Retinal pigment epithelial cell (primary cell): ENCODE measurements at regions not wholly inside any gene's neighbourhood (a gene's known extent, or its start where the extent isn't known, plus 50 kb on each side); places are given as distances from the start of the nearest gene placed in this dataset.
"Not testable (repeated sequence)": the region's sequence is repeated elsewhere in the genome, so short reads cannot be mapped to it uniquely, and the experiment has no call there.

ENCODE experiments used
- DNase-seq: peaks from one replicate; pipeline ENCODE4 v3.0.0-alpha.2; 2010; ENCODE audit warnings: low read depth
- H3K4me3 ChIP-seq: 2 replicates; pipeline ENCODE4 v1.5.1; 2011; ENCODE audit warnings: mild to moderate bottlenecking, low read length, control low read depth, moderate library complexity
- TF ChIP-seq, protein P1 (sequence below): conservative IDR thresholded peaks from 2 replicates; pipeline ENCODE4 v1.5.1; 2011; ENCODE audit warnings: low read depth, low read length, control low read depth, inconsistent platforms

GRCh38 chr3:145457825-145458552 is 703.0 kb downstream of the PLOD2 start:
- TF ChIP-seq, protein P1, sequence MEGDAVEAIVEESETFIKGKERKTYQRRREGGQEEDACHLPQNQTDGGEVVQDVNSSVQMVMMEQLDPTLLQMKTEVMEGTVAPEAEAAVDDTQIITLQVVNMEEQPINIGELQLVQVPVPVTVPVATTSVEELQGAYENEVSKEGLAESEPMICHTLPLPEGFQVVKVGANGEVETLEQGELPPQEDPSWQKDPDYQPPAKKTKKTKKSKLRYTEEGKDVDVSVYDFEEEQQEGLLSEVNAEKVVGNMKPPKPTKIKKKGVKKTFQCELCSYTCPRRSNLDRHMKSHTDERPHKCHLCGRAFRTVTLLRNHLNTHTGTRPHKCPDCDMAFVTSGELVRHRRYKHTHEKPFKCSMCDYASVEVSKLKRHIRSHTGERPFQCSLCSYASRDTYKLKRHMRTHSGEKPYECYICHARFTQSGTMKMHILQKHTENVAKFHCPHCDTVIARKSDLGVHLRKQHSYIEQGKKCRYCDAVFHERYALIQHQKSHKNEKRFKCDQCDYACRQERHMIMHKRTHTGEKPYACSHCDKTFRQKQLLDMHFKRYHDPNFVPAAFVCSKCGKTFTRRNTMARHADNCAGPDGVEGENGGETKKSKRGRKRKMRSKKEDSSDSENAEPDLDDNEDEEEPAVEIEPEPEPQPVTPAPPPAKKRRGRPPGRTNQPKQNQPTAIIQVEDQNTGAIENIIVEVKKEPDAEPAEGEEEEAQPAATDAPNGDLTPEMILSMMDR = no peak
- H3K4me3 ChIP-seq = no peak overlapping the region
- DNase-seq = no peak

GRCh38 chr3:145459681-145460080 is 701.3 kb downstream of the PLOD2 start:
- not testable (repeated sequence) for DNase-seq, H3K4me3 ChIP-seq

- DNase-seq = no peak
These were observed 689.0 kb downstream of the PLOD2 start for GRCh38 chr3:145471976-145472375.

DNA sequence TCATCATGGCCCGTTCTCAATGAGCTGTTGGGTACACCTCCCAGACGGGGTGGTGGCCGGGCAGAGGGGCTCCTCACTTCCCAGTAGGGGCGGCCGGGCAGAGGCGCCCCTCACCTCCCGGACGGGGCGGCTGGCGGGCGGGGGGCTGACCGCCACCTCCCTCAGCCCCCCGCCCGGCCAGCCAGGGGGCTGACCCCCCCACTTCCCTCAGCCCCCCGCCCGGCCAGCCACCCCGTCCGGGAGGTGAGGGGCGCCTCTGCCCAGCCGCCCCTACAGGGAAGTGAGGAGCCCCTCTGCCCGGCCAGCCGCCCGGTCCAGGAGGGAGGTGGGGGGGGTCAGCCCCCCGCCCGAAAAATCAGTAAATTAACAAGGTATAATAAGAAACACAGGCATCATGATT is 678.2 kb downstream of the PLOD2 start:
- not testable (repeated sequence) for H3K4me3 ChIP-seq, DNase-seq

More at GRCh38 chr3:145471976-145472375, 689.0 kb downstream of the PLOD2 start:
- TF ChIP-seq, protein P1 = no peak
- H3K4me3 ChIP-seq = no peak overlapping the region

- DNase-seq = no peak
- H3K4me3 ChIP-seq = no peak overlapping the region
- TF ChIP-seq, protein P1 = no peak
These were observed 677.0 kb downstream of the PLOD2 start for GRCh38 chr3:145483992-145484391.

- TF ChIP-seq, protein P1 = no peak
- no peak overlapping the region for H3K4me3 ChIP-seq
- no peak for DNase-seq
These were observed 672.0 kb downstream of the PLOD2 start for GRCh38 chr3:145489011-145489410.

- no peak for DNase-seq
- H3K4me3 ChIP-seq = no peak overlapping the region
- TF ChIP-seq, protein P1 = no peak
These were observed 670.6 kb downstream of the PLOD2 start for GRCh38 chr3:145490088-145491048.

DNA sequence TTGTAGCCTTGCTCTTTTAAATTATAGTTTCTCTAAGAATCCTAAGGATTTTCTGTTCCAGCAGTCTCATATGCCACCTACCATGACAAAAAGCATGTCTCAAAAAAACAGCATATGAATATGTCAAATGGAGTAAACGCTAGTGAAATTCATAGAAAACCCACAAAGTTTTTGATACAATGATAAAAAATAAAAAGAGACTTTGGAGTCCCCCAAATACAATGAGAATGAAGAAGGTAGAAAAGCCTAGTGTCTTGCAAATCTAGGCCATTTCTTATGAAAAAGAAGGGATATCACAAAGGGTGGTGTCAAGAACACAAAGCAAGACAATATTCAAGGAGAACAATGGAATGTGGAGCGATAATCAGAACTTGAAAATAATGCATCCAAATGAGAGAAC is 668.5 kb downstream of the PLOD2 start:
- DNase-seq = no peak
- H3K4me3 ChIP-seq = no peak overlapping the region
- TF ChIP-seq, protein P1 = no peak

DNA sequence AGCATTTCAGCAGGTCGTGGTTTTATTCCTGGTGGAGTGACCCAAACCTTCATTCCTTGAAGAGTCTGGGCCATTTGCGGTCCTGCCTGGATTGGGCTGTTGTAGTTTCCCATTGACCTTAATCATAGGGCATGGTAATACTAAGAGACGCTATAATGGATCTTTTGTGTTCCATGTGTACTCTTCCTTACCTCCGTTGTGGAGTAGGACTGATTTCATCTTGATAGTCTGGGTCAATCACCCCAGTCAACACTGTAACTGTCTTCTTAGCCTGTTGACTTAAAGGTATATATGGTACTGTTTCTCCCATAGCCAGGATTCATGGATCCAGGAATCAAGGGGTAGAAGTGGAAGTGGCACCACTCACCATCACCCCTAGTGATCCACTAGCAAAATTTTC is 643.6 kb downstream of the PLOD2 start:
- not testable (repeated sequence) for DNase-seq

More for the DNA sequence above, 643.6 kb downstream of the PLOD2 start:
- not testable (repeated sequence) for H3K4me3 ChIP-seq
